Heart left ventricle (tissue), 16 donors: ENCODE measurements at regions not wholly inside any gene's neighbourhood (a gene's known extent, or its start where the extent isn't known, plus 50 kb on each side); places are given as distances from the start of the nearest gene placed in this dataset.

Experiments
- ATAC-seq, 4 donors: fragments of 200-7000 bp; cut with Tn5 transposase; one replicate each; pipeline ENCODE4 v1.9.1; 2020 to 2022; ENCODE audit warnings: moderate library complexity in 4 of 4, mild to moderate bottlenecking in 3 of 4, moderate number of reproducible peaks in 1 of 4
- DNase-seq, 5 donors: peaks; one replicate each; pipeline ENCODE4 v3.0.0-alpha.2; 2020
- H3K27ac ChIP-seq, 12 donors: fragments of 200-600 bp; sonication (generic) in 4 of 12; one replicate each; pipeline versions ENCODE4 v1.5.0 to v1.8.0; 2016 to 2022; ENCODE audit warnings: mild to moderate bottlenecking in 2 of 12
- H3K27me3 ChIP-seq, 9 donors: fragments of 200-600 bp; sonication (generic) in 2 of 9; one replicate each; pipeline versions ENCODE4 v1.5.1 to v1.8.0; 2016 to 2022; ENCODE audit warnings: mild to moderate bottlenecking in 3 of 9
- H3K36me3 ChIP-seq, 9 donors: fragments of 200-600 bp; sonication (generic) in 2 of 9; one replicate each; pipeline versions ENCODE4 v1.5.0 to v1.8.0; 2018 to 2022; ENCODE audit warnings: mild to moderate bottlenecking in 2 of 9
- H3K4me1 ChIP-seq, 12 donors: fragments of 200-600 bp; sonication (generic) in 4 of 12; one replicate each; pipeline versions ENCODE4 v1.5.0 to v1.8.0; 2016 to 2022; ENCODE audit warnings: mild to moderate bottlenecking in 3 of 12
- H3K4me3 ChIP-seq, 12 donors: fragments of 200-600 bp; sonication (generic) in 4 of 12; one replicate each; pipeline versions ENCODE4 v1.5.0 to v1.8.0; 2017 to 2022; ENCODE audit warnings: mild to moderate bottlenecking in 9 of 12, moderate library complexity in 4 of 12
- H3K9me3 ChIP-seq, 12 donors: fragments of 200-600 bp; sonication (generic) in 4 of 12; one replicate each; pipeline versions ENCODE4 v1.5.0 to v1.8.0; 2016 to 2022; ENCODE audit warnings: mild to moderate bottlenecking in 1 of 12
- POLR2A ChIP-seq, 2 donors: fragments of 450-650 bp; IDR thresholded peaks; one replicate each; pipeline ENCODE4 v1.6.1; 2017; ENCODE audit warnings: antibody characterized with exemption in 2 of 2, mild to moderate bottlenecking in 2 of 2, moderate library complexity in 2 of 2
- WGBS, 4 donors: extraction: QIAGEN DNeasy Blood & Tissue Kit in 2 of 4; methylation state at CpG; one replicate each; pipeline versions ENCODE4 v1.1.5 to v1.1.7; 2013 to 2018; 5-methylcytosine and 5-hydroxymethylcytosine counted together
- intact Hi-C, 10 donors: fragments of 100-400 bp; cut with DNase I; formaldehyde crosslinking; loops; one replicate each; pipeline versions ENCODE4 v1.11.1 to v1.14.2; 2022
- TF ChIP-seq, protein P1 (sequence below), 12 donors: fragments of 200-600 bp; sonication (generic) in 4 of 12; IDR thresholded peaks; one replicate each; pipeline versions ENCODE4 v1.5.0 to v1.8.0; 2018 to 2022; ENCODE audit warnings: antibody characterized with exemption in 12 of 12, mild to moderate bottlenecking in 5 of 12
- donor health status: ischemic (EF 13 %, LVEDD 7.1; RV severe dilation, severe dysfunction).
- donor health status: healthy with polysubstance abuse.
- donor health status: DM: no; HTN: yes; CAD: no.
- donor health status: DM: no; HTN: no; CAD: no.
- donor health status: ischemic (EF 25% LVEDD 6.9; RV normal size, moderate dysfunction).
- donor health status: ischemic (EF 25% LVEDD 5.7; RV mildly dilated, moderate dysfunction).
- donor health status: healthy.
- donor health status: DM: yes; HTN: yes; CAD: no.
- donor health status: ischemic (EF 35%, LVEDD 5.7; RV mildly dilated, moderate dysfunction).
- donor health status: nonischemic (EF 11% LVEDD 7.7; RV severe dilation, severe dysfunction).
- donor health status: DM: yes; HTN: yes; CAD: no.
- donor health status: PGD.
- donor health status: ischemic (EF 29% LVEDD 5.4; RV normal size, mild dysfunction).
- donor health status: nonischemic (EF 23%, LVEDD 6.1; RV moderate dilation, normal function).

DNA sequence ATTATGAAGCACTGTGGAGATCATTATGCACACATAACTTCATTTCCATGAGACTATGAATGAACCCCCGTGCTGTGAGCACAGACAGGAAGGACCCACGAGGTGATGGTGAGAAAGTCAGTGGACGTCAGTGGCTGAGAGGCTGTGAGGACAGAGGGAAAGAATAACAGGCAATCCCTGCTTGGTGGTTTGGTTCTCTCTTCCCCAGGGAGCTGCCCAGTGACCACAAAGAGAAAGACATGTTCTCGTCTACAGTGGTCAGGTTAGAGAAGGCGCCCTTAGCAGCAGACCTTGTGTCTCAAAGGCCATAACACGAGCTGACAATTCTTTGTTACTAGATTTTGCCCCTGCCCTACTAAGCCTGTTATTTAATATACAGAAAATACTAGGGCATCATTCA, 609.2 kb downstream of the TOX3 start:
- Histone ChIP-seq H3K27ac (no peak overlapping the region), H3K36me3 (no peaks in the 10 kb centered on the region), H3K27me3 (no peaks in the 10 kb centered on the region), H3K4me1 (no peaks in the 10 kb centered on the region), H3K9me3 (no peaks in the 10 kb centered on the region), H3K4me3 (no peak overlapping the region)
- no peak for TF ChIP-seq POLR2A (IDR thresholded peaks at IDR 0.05)
- TF ChIP-seq, protein P1, sequence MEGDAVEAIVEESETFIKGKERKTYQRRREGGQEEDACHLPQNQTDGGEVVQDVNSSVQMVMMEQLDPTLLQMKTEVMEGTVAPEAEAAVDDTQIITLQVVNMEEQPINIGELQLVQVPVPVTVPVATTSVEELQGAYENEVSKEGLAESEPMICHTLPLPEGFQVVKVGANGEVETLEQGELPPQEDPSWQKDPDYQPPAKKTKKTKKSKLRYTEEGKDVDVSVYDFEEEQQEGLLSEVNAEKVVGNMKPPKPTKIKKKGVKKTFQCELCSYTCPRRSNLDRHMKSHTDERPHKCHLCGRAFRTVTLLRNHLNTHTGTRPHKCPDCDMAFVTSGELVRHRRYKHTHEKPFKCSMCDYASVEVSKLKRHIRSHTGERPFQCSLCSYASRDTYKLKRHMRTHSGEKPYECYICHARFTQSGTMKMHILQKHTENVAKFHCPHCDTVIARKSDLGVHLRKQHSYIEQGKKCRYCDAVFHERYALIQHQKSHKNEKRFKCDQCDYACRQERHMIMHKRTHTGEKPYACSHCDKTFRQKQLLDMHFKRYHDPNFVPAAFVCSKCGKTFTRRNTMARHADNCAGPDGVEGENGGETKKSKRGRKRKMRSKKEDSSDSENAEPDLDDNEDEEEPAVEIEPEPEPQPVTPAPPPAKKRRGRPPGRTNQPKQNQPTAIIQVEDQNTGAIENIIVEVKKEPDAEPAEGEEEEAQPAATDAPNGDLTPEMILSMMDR (IDR thresholded peaks at IDR 0.05) = no peak
- intact Hi-C loops = loop anchor here in 1 of 10 donors (10.0 kb wide), 1 partner anchor 63 kb away; no protein-coding TSS in a partner anchor
- ATAC-seq (no peak), DNase-seq (no peak)
- 63 to 69% (median 66%) methylated on average over 6 of the region's 6 CpGs for WGBS, 4 donors

- TF ChIP-seq, protein P1 (IDR thresholded peaks at IDR 0.05) = no peak
- no peak for TF ChIP-seq POLR2A (IDR thresholded peaks at IDR 0.05)
Measured at GRCh38 chr16:51936846-51937245, 610.1 kb downstream of the TOX3 start.

GRCh38 chr16:51932317-51932716, 614.6 kb downstream of the TOX3 start:
- WGBS, 4 donors = 78 to 86% (median 85%) methylated on average over 2 of the region's 2 CpGs
- peaks cover 0 to 4% (median 0%) of the 10 kb centered on the region in 9 donors for H3K27me3 ChIP-seq
- H3K36me3 ChIP-seq = no peaks in the 10 kb centered on the region
- H3K4me1 ChIP-seq = no peaks in the 10 kb centered on the region
- no peak for ATAC-seq
- TF ChIP-seq, protein P1 (IDR thresholded peaks at IDR 0.05) = no peak
- TF ChIP-seq POLR2A (IDR thresholded peaks at IDR 0.05) = no peak
- H3K27ac ChIP-seq = no peak overlapping the region
- intact Hi-C loops = loop anchor here in 1 of 10 donors (10.0 kb wide), 1 partner anchor 58 kb away; no protein-coding TSS in a partner anchor
- H3K9me3 ChIP-seq = no peaks in the 10 kb centered on the region
- H3K4me3 ChIP-seq = no peak overlapping the region
- no peak for DNase-seq

More at GRCh38 chr16:51936846-51937245, 610.1 kb downstream of the TOX3 start:
- Histone ChIP-seq H3K9me3 (no peaks in the 10 kb centered on the region), H3K27me3 (no peaks in the 10 kb centered on the region), H3K4me1 (no peaks in the 10 kb centered on the region), H3K27ac (no peak overlapping the region), H3K36me3 (no peaks in the 10 kb centered on the region), H3K4me3 (no peak overlapping the region)
- 89 to 95% (median 90%) methylated on average over 5 of the region's 5 CpGs for WGBS, 4 donors
- DNase-seq = no peak
- ATAC-seq = no peak
- intact Hi-C loops = loop anchor here in 1 of 10 donors (10.0 kb wide), 1 partner anchor 62 kb away; no protein-coding TSS in a partner anchor

DNA sequence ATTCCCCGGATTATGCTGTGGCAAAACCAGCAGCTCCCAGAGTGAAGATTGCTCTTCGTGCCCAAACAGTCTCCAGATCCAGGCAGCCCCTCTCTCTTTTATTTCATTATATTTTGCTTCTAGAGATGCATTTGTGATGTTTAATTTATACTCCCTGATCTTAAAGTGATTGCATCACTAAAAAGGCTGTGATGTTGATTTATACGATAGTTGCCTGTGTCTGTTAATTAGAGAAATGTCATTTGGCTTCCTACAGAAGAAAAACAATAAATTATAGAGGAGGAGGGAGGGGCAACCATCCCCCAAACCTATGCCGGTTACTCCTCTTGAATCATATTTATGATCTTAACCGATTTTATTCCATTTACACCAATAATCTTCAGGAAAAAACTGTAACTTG, 615.3 kb downstream of the TOX3 start:
- Histone ChIP-seq H3K9me3 (no peaks in the 10 kb centered on the region), H3K27me3 (peaks cover 0 to 4% (median 0%) of the 10 kb centered on the region in 9 donors), H3K27ac (no peak overlapping the region), H3K4me1 (no peaks in the 10 kb centered on the region), H3K36me3 (no peaks in the 10 kb centered on the region), H3K4me3 (no peak overlapping the region)
- TF ChIP-seq POLR2A (IDR thresholded peaks at IDR 0.05) = no peak
- TF ChIP-seq, protein P1 (IDR thresholded peaks at IDR 0.05) = no peak
- ATAC-seq = no peak
- WGBS, 4 donors = 69 to 71% (median 70%) methylated on average over 5 of the region's 5 CpGs
- intact Hi-C loops = loop anchor here in 1 of 10 donors (10.0 kb wide), 1 partner anchor 57 kb away; no protein-coding TSS in a partner anchor
- DNase-seq = no peak
